ENCODE measurements at regions not wholly inside any gene's neighbourhood (a gene's known extent, or its start where the extent isn't known, plus 50 kb on each side); places are given as distances from the start of the nearest gene placed in this dataset.

- Histone ChIP-seq H3K27ac (ENCODE audit: low read depth, low read length) (no peak overlapping the region), H3K4me3 (ENCODE audit: extremely low read depth in 1 of 4, insufficient read depth in 2 of 4, low read depth in 3 of 4, low read length in 4 of 4) (no peak overlapping the region), H3K36me3 (ENCODE audit: control insufficient read depth in 2 of 4, insufficient read depth in 4 of 4, low read length in 3 of 4) (no peaks in the 10 kb centered on the region), H4K8ac (ENCODE audit: extremely low read depth, insufficient read depth, low read length) (no peak overlapping the region), H3K4ac (replicated peaks; ENCODE audit: insufficient read length, low read depth, low read length) (no peak overlapping the region), H2BK20ac (ENCODE audit: low read length) (no peak overlapping the region), H3K4me1 (replicated peaks in 1 of 4; ENCODE audit: control insufficient read depth in 3 of 4, insufficient read depth in 4 of 4, low read length in 3 of 4) (no peaks in the 10 kb centered on the region), H3K79me1 (ENCODE audit: low read depth, low read length) (no peaks in the 10 kb centered on the region), H2BK12ac (ENCODE audit: low read depth, low read length) (no peak overlapping the region), H3K23me2 (ENCODE audit: low read depth, low read length) (no peaks in the 10 kb centered on the region), H3K14ac (ENCODE audit: insufficient read length) (no peak overlapping the region), H3K79me2 (ENCODE audit: control insufficient read depth in 1 of 2, insufficient read depth in 2 of 2, low read length in 2 of 2) (no peaks in the 10 kb centered on the region), H2BK120ac (replicated peaks; ENCODE audit: low read depth, low read length) (no peak overlapping the region), H2AK5ac (ENCODE audit: low read depth, low read length) (no peak overlapping the region), H3K56ac (replicated peaks; ENCODE audit: insufficient read length, low read depth, low read length) (no peak overlapping the region), H3K9me3 (ENCODE audit: insufficient read depth in 2 of 2, low read depth in 1 of 2, low read length in 1 of 2) (no peaks in the 10 kb centered on the region), H2BK5ac (ENCODE audit: low read depth, low read length) (no peak overlapping the region), H2AFZ (ENCODE audit: low read length) (no peak overlapping the region), H4K5ac (ENCODE audit: insufficient read length, low read depth, low read length) (no peak overlapping the region), H3K4me2 (ENCODE audit: insufficient read depth in 1 of 2, low read depth in 2 of 2, low read length in 2 of 2) (no peak overlapping the region), H3K27me3 (replicated peaks in 1 of 4; ENCODE audit: control insufficient read depth in 3 of 4, extremely low read depth in 1 of 4, insufficient read depth in 3 of 4, low read length in 3 of 4) (peaks cover 0 to 1% (median 0%) of the 10 kb centered on the region in 4 experiments; a peak in 1 of 7 replicates), H4K20me1 (replicated peaks in 1 of 2; ENCODE audit: control insufficient read depth in 1 of 2, insufficient read depth in 2 of 2, low read length in 2 of 2) (no peaks in the 10 kb centered on the region), H2BK15ac (ENCODE audit: low read length) (no peak overlapping the region), H4K91ac (replicated peaks; ENCODE audit: insufficient read length, low read length) (no peak overlapping the region), H3K9ac (replicated peaks in 1 of 4; ENCODE audit: extremely low read depth in 1 of 4, low read depth in 3 of 4, low read length in 3 of 4) (no peak overlapping the region), H3K18ac (ENCODE audit: extremely low read depth, low read length) (no peak overlapping the region), H3K23ac (ENCODE audit: insufficient read length) (no peak overlapping the region)
- ChIA-PET POLR2A (ENCODE audit: partially characterized antibody) (no interaction called here), CTCF (ENCODE audit: partially characterized antibody) (interaction anchor here (1.9 kb wide), 1 partner anchor 16 kb away, joined by 5 read pairs; no protein-coding TSS in a partner anchor)
- FAIRE-seq = no peak
- no peak for TF ChIP-seq SRF (IDR thresholded peaks at IDR 0.05; ENCODE audit: low read depth, low read length)
- TF ChIP-seq NANOG (IDR thresholded peaks at IDR 0.05; ENCODE audit: insufficient read depth, low read depth, low read length, poor library complexity, severe bottlenecking) = no peak
- no peak for TF ChIP-seq HDAC2 (IDR thresholded peaks at IDR 0.05; ENCODE audit: borderline replicate concordance in 1 of 2, low read depth in 2 of 2, low read length in 2 of 2)
- TF ChIP-seq FOSL1 (IDR thresholded peaks at IDR 0.05; ENCODE audit: insufficient read depth, low read depth, low read length) = no peak
- no peak for TF ChIP-seq SP2 (IDR thresholded peaks at IDR 0.05; ENCODE audit: low read length)
- no peak for TF ChIP-seq RBBP5 (IDR thresholded peaks at IDR 0.05; ENCODE audit: borderline replicate concordance, low read depth, low read length)
- no peak for TF ChIP-seq CBX5 (IDR thresholded peaks at IDR 0.05; ENCODE audit: low read depth, low read length)
- TF ChIP-seq ATF3 (IDR thresholded peaks at IDR 0.05; ENCODE audit: insufficient read depth, low read depth, low read length) = no peak
- TF ChIP-seq KDM4A (IDR thresholded peaks at IDR 0.05; ENCODE audit: low read depth, low read length, severe bottlenecking) = no peak
- TF ChIP-seq TCF12 (IDR thresholded peaks at IDR 0.05; ENCODE audit: low read depth, low read length) = no peak
- DNase-seq (ENCODE audit: low read depth in 1 of 2, low spot score in 2 of 2) = no peak
- 93% methylated on average over 7 of the region's 7 CpGs; no CpG with 5 or more reads in 1 of the 2 experiments for WGBS, 2 experiments (ENCODE audit: extremely low coverage in 1 of 2, insufficient coverage in 1 of 2, insufficient read length in 1 of 2, insufficient replicate concordance in 2 of 2, low coverage in 1 of 2, low lambda C conversion rate in 2 of 2, missing lambda C conversion rate in 1 of 2)
Observed at GRCh38 chr13:105965910-105966309, 569.6 kb downstream of the EFNB2 start.
